Small intestine (tissue), 7 donors: ENCODE measurements at regions not wholly inside any gene's neighbourhood (a gene's known extent, or its start where the extent isn't known, plus 50 kb on each side); places are given as distances from the start of the nearest gene placed in this dataset.
"Not testable (repeated sequence)": the region's sequence is repeated elsewhere in the genome, so short reads cannot be mapped to it uniquely, and the experiment has no call there.

ENCODE experiments used
- DNase-seq, 2 donors: peaks; one replicate each; pipeline versions ENCODE4 v3.0.0 to v3.0.0-alpha.2; 2013
- FAIRE-seq: peaks from 2 replicates; lab custom pipeline; 2012; peaks lifted over from hg19 to GRCh38; lab: Jason Lieb, UNC
- H3K27ac ChIP-seq, 3 donors: one replicate each; pipeline ENCODE4 v1.5.1; 2013; ENCODE audit warnings: low read length in 2 of 3, mild to moderate bottlenecking in 2 of 3, control low read depth in 1 of 3, inconsistent platforms in 1 of 3, low read depth in 1 of 3, moderate library complexity in 1 of 3
- H3K27me3 ChIP-seq, 3 donors: one replicate each; pipeline ENCODE4 v1.6.1; 2013; ENCODE audit warnings: low read length in 3 of 3, inconsistent platforms in 1 of 3; ENCODE audit not compliant: control insufficient read depth in 3 of 3, insufficient read depth in 3 of 3
- H3K36me3 ChIP-seq, 3 donors: one replicate each; pipeline ENCODE4 v1.6.1; 2013; ENCODE audit warnings: low read length in 3 of 3, inconsistent platforms in 1 of 3, low read depth in 1 of 3, mild to moderate bottlenecking in 1 of 3, moderate library complexity in 1 of 3; ENCODE audit not compliant: control insufficient read depth in 3 of 3, insufficient read depth in 2 of 3
- H3K4me1 ChIP-seq, 3 donors: one replicate each; pipeline ENCODE4 v1.6.1; 2013; ENCODE audit warnings: low read length in 2 of 3, inconsistent platforms in 1 of 3, low read depth in 1 of 3, mild to moderate bottlenecking in 1 of 3, moderate library complexity in 1 of 3; ENCODE audit not compliant: control insufficient read depth in 3 of 3, insufficient read depth in 2 of 3
- H3K4me3 ChIP-seq, 3 donors: one replicate each; pipeline ENCODE4 v1.5.1; 2013; ENCODE audit warnings: low read length in 3 of 3, control low read depth in 1 of 3, inconsistent platforms in 1 of 3, low read depth in 1 of 3, mild to moderate bottlenecking in 1 of 3, moderate library complexity in 1 of 3
- H3K9me3 ChIP-seq, 2 donors: one replicate each; pipeline ENCODE4 v1.6.1; 2013; ENCODE audit warnings: low read depth in 1 of 2, low read length in 1 of 2; ENCODE audit not compliant: control insufficient read depth in 2 of 2, insufficient read depth in 1 of 2
- WGBS, 3 donors: extraction: QIAGEN DNeasy Blood & Tissue Kit; methylation state at CpG; one replicate each; pipeline ENCODE4 v1.1.7; 2013; 5-methylcytosine and 5-hydroxymethylcytosine counted together
- donor health status: healthy with polysubstance abuse.
- donor health status: control.
- donor health status: control.
- donor health status: Bipolar disorder and iron deficiency.
- donor health status: healthy.

GRCh38 chr7:12821746-12822145 lies 134.3 kb downstream of the ARL4A start:
- DNase-seq = no peak
- Histone ChIP-seq H3K27ac (no peak overlapping the region), H3K36me3 (no peaks in the 10 kb centered on the region), H3K4me3 (no peak overlapping the region), H3K9me3 (no peaks in the 10 kb centered on the region), H3K4me1 (no peaks in the 10 kb centered on the region), H3K27me3 (no peaks in the 10 kb centered on the region)
- WGBS, 3 donors = 43 to 65% (median 48%) methylated on average over 2 of the region's 2 CpGs
- no peak for FAIRE-seq

- Histone ChIP-seq H3K36me3 (no peaks in the 10 kb centered on the region), H3K4me3 (no peak overlapping the region), H3K9me3 (no peaks in the 10 kb centered on the region), H3K27ac (no peak overlapping the region), H3K27me3 (no peaks in the 10 kb centered on the region), H3K4me1 (no peaks in the 10 kb centered on the region)
- WGBS, 3 donors = 76 to 94% (median 80%) methylated on average over 1 of the region's 1 CpG
- DNase-seq (no peak), FAIRE-seq (no peak)
These were observed 138.6 kb downstream of the ARL4A start for GRCh38 chr7:12826079-12826478.

GRCh38 chr7:12827219-12827821 lies 139.9 kb downstream of the ARL4A start:
- H3K4me3 ChIP-seq = no peak overlapping the region
- H3K27ac ChIP-seq = no peak overlapping the region
- WGBS, 3 donors = 84 to 86% (median 86%) methylated on average over 4 of the region's 4 CpGs
- no peaks in the 10 kb centered on the region for H3K9me3 ChIP-seq
- H3K27me3 ChIP-seq = no peaks in the 10 kb centered on the region
- H3K36me3 ChIP-seq = no peaks in the 10 kb centered on the region
- no peak for FAIRE-seq
- no peak for DNase-seq
- no peaks in the 10 kb centered on the region for H3K4me1 ChIP-seq

- DNase-seq = no peak
- no peaks in the 10 kb centered on the region for H3K36me3 ChIP-seq
- 73 to 88% (median 83%) methylated on average over 3 of the region's 3 CpGs for WGBS, 3 donors
- H3K4me1 ChIP-seq = no peaks in the 10 kb centered on the region
- no peaks in the 10 kb centered on the region for H3K27me3 ChIP-seq
- H3K27ac ChIP-seq = no peak overlapping the region
- FAIRE-seq = no peak
- no peak overlapping the region for H3K4me3 ChIP-seq
- H3K9me3 ChIP-seq = no peaks in the 10 kb centered on the region
These were observed 140.5 kb downstream of the ARL4A start for GRCh38 chr7:12827920-12828319.

- Histone ChIP-seq H3K36me3 (no peaks in the 10 kb centered on the region), H3K4me3 (no peak overlapping the region), H3K27me3 (no peaks in the 10 kb centered on the region), H3K4me1 (no peaks in the 10 kb centered on the region), H3K9me3 (peaks cover 0 to 7% of the 10 kb centered on the region in 2 donors), H3K27ac (no peak overlapping the region)
- WGBS, 3 donors = 78 to 92% (median 87%) methylated on average over 3 of the region's 3 CpGs
- FAIRE-seq (no peak), DNase-seq (no peak)
These were observed 143.6 kb downstream of the ARL4A start for GRCh38 chr7:12831024-12831423.

GRCh38 chr7:12833829-12834228 lies 146.4 kb downstream of the ARL4A start:
- 93 to 98% (median 95%) methylated on average over 2 of the region's 2 CpGs for WGBS, 3 donors
- Histone ChIP-seq H3K4me1 (no peaks in the 10 kb centered on the region), H3K4me3 (no peak overlapping the region), H3K36me3 (no peaks in the 10 kb centered on the region), H3K9me3 (peaks cover 0 to 7% of the 10 kb centered on the region in 2 donors), H3K27ac (no peak overlapping the region), H3K27me3 (no peaks in the 10 kb centered on the region)
- FAIRE-seq (no peak), DNase-seq (no peak)

- WGBS, 3 donors = 91 to 93% (median 93%) methylated on average over 1 of the region's 1 CpG
- peaks cover 0 to 7% of the 10 kb centered on the region in 2 donors for H3K9me3 ChIP-seq
- no peaks in the 10 kb centered on the region for H3K4me1 ChIP-seq
- DNase-seq = no peak
- H3K27ac ChIP-seq = no peak overlapping the region
- no peaks in the 10 kb centered on the region for H3K36me3 ChIP-seq
- no peak for FAIRE-seq
- H3K4me3 ChIP-seq = no peak overlapping the region
- no peaks in the 10 kb centered on the region for H3K27me3 ChIP-seq
These were observed 147.3 kb downstream of the ARL4A start for GRCh38 chr7:12834782-12835181.

- Histone ChIP-seq H3K27me3 (no peaks in the 10 kb centered on the region), H3K27ac (no peak overlapping the region), H3K4me3 (no peak overlapping the region), H3K4me1 (no peaks in the 10 kb centered on the region), H3K9me3 (peaks cover 0 to 2% of the 10 kb centered on the region in 2 donors), H3K36me3 (no peaks in the 10 kb centered on the region)
- WGBS, 3 donors = 74 to 80% (median 78%) methylated on average over 11 of the region's 11 CpGs
- no peak for DNase-seq
- FAIRE-seq = no peak
These were observed 152.2 kb downstream of the ARL4A start for GRCh38 chr7:12839508-12840153.

- H3K27ac ChIP-seq, H3K4me3 ChIP-seq, FAIRE-seq, H3K36me3 ChIP-seq, H3K27me3 ChIP-seq, H3K4me1 ChIP-seq, DNase-seq: not testable (repeated sequence)
- peaks cover 0 to 24% of the 10 kb centered on the region in 2 donors for H3K9me3 ChIP-seq
These were observed 157.3 kb downstream of the ARL4A start for GRCh38 chr7:12844732-12845131.
